ENCODE measurements at regions not wholly inside any gene's neighbourhood (a gene's known extent, or its start where the extent isn't known, plus 50 kb on each side); places are given as distances from the start of the nearest gene placed in this dataset.

DNA sequence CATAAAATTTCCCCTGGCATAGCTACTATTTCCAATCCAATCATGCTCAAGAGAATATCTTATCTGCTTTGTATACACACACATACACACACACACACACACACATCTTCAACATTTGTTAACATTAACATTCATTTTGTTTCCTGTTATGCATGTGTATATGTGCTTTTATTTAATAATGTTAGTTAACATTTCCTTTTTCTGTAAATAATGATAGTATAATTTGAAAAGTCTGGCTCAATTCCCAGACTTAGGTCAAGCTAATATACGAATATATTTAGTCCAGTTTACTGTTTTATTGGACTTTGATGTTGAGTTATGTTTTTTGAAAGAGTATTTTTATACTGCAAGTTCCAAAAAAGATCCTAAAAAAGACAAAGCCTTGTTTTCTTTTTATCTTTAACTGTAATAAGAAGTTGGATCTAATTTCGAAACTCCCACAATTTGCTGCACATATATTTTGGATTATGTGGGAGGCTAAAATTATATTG lies 1072.4 kb downstream of the EFNB2 start:
- Histone ChIP-seq H3K4me3 (no peak overlapping the region), H3K9me3 (no peaks in the 10 kb centered on the region), H3K27ac (no peak overlapping the region), H3K36me3 (no peaks in the 10 kb centered on the region), H3K27me3 (no peaks in the 10 kb centered on the region), H3K4me1 (no peaks in the 10 kb centered on the region)
- intact Hi-C loops (cut with DNase I), result no loop called here
- 36 to 46% methylated on average over 2 of the region's 2 CpGs for WGBS, 2 donors
- TF ChIP-seq EP300 (IDR thresholded peaks at IDR 0.05) (no peak), POLR2AphosphoS5 (IDR thresholded peaks at IDR 0.05) (no peak), POLR2A (IDR thresholded peaks at IDR 0.05) (no peak)
- TF ChIP-seq, protein P1, sequence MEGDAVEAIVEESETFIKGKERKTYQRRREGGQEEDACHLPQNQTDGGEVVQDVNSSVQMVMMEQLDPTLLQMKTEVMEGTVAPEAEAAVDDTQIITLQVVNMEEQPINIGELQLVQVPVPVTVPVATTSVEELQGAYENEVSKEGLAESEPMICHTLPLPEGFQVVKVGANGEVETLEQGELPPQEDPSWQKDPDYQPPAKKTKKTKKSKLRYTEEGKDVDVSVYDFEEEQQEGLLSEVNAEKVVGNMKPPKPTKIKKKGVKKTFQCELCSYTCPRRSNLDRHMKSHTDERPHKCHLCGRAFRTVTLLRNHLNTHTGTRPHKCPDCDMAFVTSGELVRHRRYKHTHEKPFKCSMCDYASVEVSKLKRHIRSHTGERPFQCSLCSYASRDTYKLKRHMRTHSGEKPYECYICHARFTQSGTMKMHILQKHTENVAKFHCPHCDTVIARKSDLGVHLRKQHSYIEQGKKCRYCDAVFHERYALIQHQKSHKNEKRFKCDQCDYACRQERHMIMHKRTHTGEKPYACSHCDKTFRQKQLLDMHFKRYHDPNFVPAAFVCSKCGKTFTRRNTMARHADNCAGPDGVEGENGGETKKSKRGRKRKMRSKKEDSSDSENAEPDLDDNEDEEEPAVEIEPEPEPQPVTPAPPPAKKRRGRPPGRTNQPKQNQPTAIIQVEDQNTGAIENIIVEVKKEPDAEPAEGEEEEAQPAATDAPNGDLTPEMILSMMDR (IDR thresholded peaks at IDR 0.05), result no peak
- DNase-seq, result no peak

DNA sequence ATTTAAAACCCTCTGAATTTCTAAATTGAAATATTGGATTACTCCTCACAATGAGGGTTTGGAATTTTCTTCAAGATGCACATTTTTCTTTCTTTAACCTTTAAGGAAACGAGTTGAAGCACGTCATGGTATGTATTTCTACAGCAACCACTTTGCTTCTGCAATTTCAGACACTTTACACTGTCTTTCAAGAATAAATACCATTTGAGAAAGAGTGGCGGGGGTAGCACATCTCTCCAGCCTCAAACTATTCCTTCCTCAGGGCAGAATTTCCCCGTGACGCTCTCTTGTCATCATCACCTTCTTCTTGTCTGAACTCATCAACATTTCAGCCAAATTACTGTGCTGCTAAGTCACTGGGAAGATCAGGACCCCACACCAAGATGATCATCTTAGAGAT lies 1073.4 kb downstream of the EFNB2 start:
- Histone ChIP-seq H3K4me3 (no peak overlapping the region), H3K36me3 (no peaks in the 10 kb centered on the region), H3K27me3 (no peaks in the 10 kb centered on the region), H3K4me1 (no peaks in the 10 kb centered on the region), H3K9me3 (no peaks in the 10 kb centered on the region), H3K27ac (no peak overlapping the region)
- TF ChIP-seq POLR2A (IDR thresholded peaks at IDR 0.05), result no peak
- no peak for TF ChIP-seq POLR2AphosphoS5 (IDR thresholded peaks at IDR 0.05)
- no peak for TF ChIP-seq EP300 (IDR thresholded peaks at IDR 0.05)
- TF ChIP-seq, protein P1 (IDR thresholded peaks at IDR 0.05), result no peak
- intact Hi-C loops (cut with DNase I), result no loop called here
- 85 to 90% methylated on average over 5 of the region's 5 CpGs for WGBS, 2 donors
- DNase-seq, result no peak

DNA sequence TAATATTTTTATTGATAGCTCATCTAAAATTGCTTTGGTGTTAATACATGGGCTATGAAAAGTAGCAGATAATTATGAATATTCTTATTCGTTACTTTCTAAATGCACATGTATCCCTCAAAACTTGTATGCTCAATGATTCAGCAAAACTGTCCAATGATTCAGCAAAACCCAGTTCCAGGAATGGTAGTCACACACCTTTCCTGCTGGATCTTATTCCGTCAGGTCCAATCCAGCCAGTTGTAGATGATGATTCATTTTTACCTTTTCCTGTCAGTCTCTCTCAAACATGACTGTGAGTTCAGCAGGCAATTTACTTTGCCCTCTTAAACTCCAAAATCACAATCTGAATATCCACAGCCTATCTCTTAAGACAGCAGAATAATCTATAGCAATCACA lies 1082.6 kb downstream of the EFNB2 start:
- intact Hi-C loops (cut with DNase I), result no loop called here
- Histone ChIP-seq H3K4me1 (no peaks in the 10 kb centered on the region), H3K4me3 (no peak overlapping the region), H3K9me3 (no peaks in the 10 kb centered on the region), H3K27ac (no peak overlapping the region), H3K36me3 (no peaks in the 10 kb centered on the region), H3K27me3 (no peaks in the 10 kb centered on the region)
- TF ChIP-seq POLR2A (IDR thresholded peaks at IDR 0.05) (no peak), POLR2AphosphoS5 (IDR thresholded peaks at IDR 0.05) (no peak), EP300 (IDR thresholded peaks at IDR 0.05) (no peak)
- TF ChIP-seq, protein P1 (IDR thresholded peaks at IDR 0.05), result no peak
- WGBS, 2 donors, result 95 to 96% methylated on average over 2 of the region's 2 CpGs
- DNase-seq, result no peak

DNA sequence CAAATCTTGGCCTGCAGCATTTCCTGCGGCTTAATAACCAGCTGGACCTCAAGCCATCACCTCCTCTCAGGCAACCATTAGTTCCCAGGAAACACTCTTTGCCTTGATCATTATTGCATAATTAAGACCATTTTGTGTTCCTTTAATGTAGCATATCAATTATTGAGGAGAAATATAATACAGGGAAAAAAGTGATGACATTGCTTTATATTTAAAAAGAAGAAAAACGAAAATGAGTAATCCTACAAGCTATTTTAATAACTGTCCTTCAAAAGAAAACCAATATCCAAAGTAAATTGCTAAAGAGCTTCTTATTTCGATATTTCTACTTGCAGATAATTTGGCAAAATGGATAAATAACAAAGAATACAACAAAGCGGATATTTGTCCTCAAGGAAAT lies 1084.7 kb downstream of the EFNB2 start:
- Histone ChIP-seq H3K9me3 (no peaks in the 10 kb centered on the region), H3K4me3 (no peak overlapping the region), H3K4me1 (peaks cover 0 to 8% (median 3%) of the 10 kb centered on the region in 4 donors), H3K36me3 (no peaks in the 10 kb centered on the region), H3K27ac (no peak overlapping the region), H3K27me3 (no peaks in the 10 kb centered on the region)
- no peak for TF ChIP-seq POLR2AphosphoS5 (IDR thresholded peaks at IDR 0.05)
- no peak for DNase-seq
- intact Hi-C loops (cut with DNase I), result no loop called here
- 82 to 88% methylated on average over 4 of the region's 4 CpGs for WGBS, 2 donors

DNA sequence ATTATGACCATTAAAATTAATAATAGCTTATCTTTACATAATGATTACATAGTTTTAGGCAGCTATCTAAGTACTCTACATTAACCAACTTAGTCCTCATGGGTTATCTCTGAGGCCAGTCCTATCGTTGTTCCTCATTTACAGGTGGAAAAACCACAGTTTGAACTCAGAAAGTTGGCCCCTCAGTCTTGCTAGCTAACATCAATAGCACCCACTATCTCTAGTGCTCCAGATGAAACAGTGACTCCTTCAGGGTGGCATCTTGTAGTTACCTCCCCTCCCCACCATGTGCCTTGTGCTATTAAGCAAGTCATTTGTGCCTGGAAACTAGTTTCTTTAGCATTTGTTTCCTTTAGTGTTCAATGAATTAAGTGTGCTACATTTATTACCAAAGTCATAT lies 1086.7 kb downstream of the EFNB2 start:
- H3K27me3 ChIP-seq, result no peaks in the 10 kb centered on the region
- no peaks in the 10 kb centered on the region for H3K36me3 ChIP-seq
- H3K4me1 ChIP-seq, result peaks cover 0 to 10% (median 3%) of the 10 kb centered on the region in 4 donors
- intact Hi-C loops (cut with DNase I), result loop anchor here (10.0 kb wide), 1 partner anchor 1086 kb away; the partner anchor contains the start of gene EFNB2
- WGBS, 2 donors, result 71 to 83% methylated on average over 1 of the region's 1 CpG
- no peak for DNase-seq
- no peak overlapping the region for H3K4me3 ChIP-seq
- H3K9me3 ChIP-seq, result no peaks in the 10 kb centered on the region
- TF ChIP-seq POLR2AphosphoS5 (IDR thresholded peaks at IDR 0.05) (no peak), POLR2A (IDR thresholded peaks at IDR 0.05) (no peak), EP300 (IDR thresholded peaks at IDR 0.05) (no peak)
- TF ChIP-seq, protein P1 (IDR thresholded peaks at IDR 0.05), result no peak
- H3K27ac ChIP-seq, result no peak overlapping the region
